PC-3 (cell line): ENCODE measurements at regions not wholly inside any gene's neighbourhood (a gene's known extent, or its start where the extent isn't known, plus 50 kb on each side); places are given as distances from the start of the nearest gene placed in this dataset.
"Not testable (repeated sequence)": the region's sequence is repeated elsewhere in the genome, so short reads cannot be mapped to it uniquely, and the experiment has no call there.

Experiments used
- EZH2 ChIP-seq: fragments of 300-600 bp; sonication (generic); IDR thresholded peaks from one replicate; pipeline ENCODE4 v1.6.1; 2017; ENCODE audit warnings: antibody characterized with exemption, mild to moderate bottlenecking, low read length; ENCODE audit not compliant: unreplicated experiment
- EZH2phosphoT487 ChIP-seq: fragments of 300-600 bp; sonication (generic); IDR thresholded peaks from 2 replicates; pipeline ENCODE4 v1.6.1; 2018; ENCODE audit warnings: mild to moderate bottlenecking, antibody characterized with exemption, low read length, borderline replicate concordance
- TF ChIP-seq, protein P1 (sequence below): fragments of 300-600 bp; sonication (generic); conservative IDR thresholded peaks from 2 replicates; pipeline ENCODE4 v1.5.1; 2017; ENCODE audit warnings: antibody characterized with exemption, low read depth, mild to moderate bottlenecking, low read length

DNA sequence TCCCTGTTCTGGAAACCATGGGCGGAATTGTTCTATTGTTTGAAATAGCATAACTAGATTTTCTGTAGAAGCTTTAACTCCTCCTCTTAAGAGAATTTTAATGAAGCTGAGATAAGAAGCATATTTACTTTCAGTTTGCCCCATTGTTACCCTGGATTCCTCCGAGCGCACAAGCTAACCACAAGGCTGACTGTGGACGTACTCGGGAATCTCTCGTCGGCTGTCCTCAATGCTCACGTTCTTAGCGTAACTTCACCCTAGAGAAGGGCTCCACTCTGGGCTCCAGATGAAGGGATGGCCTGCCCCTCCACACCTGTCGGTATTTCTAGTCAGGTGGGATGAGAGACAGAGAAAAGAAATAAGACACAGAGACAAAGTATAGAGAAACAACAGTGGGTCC, 76.7 kb upstream of the ZNF195 start:
- TF ChIP-seq, protein P1, sequence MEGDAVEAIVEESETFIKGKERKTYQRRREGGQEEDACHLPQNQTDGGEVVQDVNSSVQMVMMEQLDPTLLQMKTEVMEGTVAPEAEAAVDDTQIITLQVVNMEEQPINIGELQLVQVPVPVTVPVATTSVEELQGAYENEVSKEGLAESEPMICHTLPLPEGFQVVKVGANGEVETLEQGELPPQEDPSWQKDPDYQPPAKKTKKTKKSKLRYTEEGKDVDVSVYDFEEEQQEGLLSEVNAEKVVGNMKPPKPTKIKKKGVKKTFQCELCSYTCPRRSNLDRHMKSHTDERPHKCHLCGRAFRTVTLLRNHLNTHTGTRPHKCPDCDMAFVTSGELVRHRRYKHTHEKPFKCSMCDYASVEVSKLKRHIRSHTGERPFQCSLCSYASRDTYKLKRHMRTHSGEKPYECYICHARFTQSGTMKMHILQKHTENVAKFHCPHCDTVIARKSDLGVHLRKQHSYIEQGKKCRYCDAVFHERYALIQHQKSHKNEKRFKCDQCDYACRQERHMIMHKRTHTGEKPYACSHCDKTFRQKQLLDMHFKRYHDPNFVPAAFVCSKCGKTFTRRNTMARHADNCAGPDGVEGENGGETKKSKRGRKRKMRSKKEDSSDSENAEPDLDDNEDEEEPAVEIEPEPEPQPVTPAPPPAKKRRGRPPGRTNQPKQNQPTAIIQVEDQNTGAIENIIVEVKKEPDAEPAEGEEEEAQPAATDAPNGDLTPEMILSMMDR = not testable (repeated sequence)
- not testable (repeated sequence) for TF ChIP-seq EZH2, EZH2phosphoT487
